DND-41 (cell line): ENCODE measurements at regions not wholly inside any gene's neighbourhood (a gene's known extent, or its start where the extent isn't known, plus 50 kb on each side); places are given as distances from the start of the nearest gene placed in this dataset.

Experiments
- ATAC-seq: fragments of 200-7000 bp; cut with Tn5 transposase; 3 replicates; pipeline ENCODE4 v1.9.1; 2021; ENCODE audit warnings: low read depth; ENCODE audit not compliant: insufficient read depth
- DNase-seq: peaks from one replicate; pipeline ENCODE4 v3.0.0-alpha.2; 2020
- H2AFZ ChIP-seq: 2 replicates; pipeline ENCODE4 v1.6.0; 2012; ENCODE audit warnings: low read depth, low read length
- H3K27ac ChIP-seq: 2 replicates; pipeline ENCODE4 v1.5.1; 2012; ENCODE audit warnings: low read length, inconsistent platforms
- H3K27me3 ChIP-seq: fragments of 200-600 bp; sonication (generic); 2 replicates; pipeline ENCODE4 v1.6.0; 2012; ENCODE audit warnings: low read length, mild to moderate bottlenecking, inconsistent platforms; ENCODE audit not compliant: insufficient read depth, poor library complexity
- H3K36me3 ChIP-seq: 2 replicates; pipeline ENCODE4 v1.5.1; 2012; ENCODE audit warnings: low read length, inconsistent platforms; ENCODE audit not compliant: insufficient read depth
- H3K4me1 ChIP-seq: 2 replicates; pipeline ENCODE4 v1.5.1; 2012; ENCODE audit warnings: mild to moderate bottlenecking, low read length; ENCODE audit not compliant: insufficient read depth
- H3K4me2 ChIP-seq: 2 replicates; pipeline ENCODE4 v1.6.0; 2012; ENCODE audit warnings: mild to moderate bottlenecking, moderate library complexity, low read length, inconsistent platforms; ENCODE audit not compliant: insufficient read depth
- H3K4me3 ChIP-seq, 2 experiments: fragments of 200-600 bp in 1 of 2; shearing (Covaris generic) in 1 of 2; 2 replicates each; pipeline ENCODE4 v1.5.1; 2012 to 2016; ENCODE audit warnings: inconsistent platforms in 2 of 2, low read length in 2 of 2, mild to moderate bottlenecking in 2 of 2, low read depth in 1 of 2, moderate library complexity in 1 of 2
- H3K79me2 ChIP-seq: 2 replicates; pipeline ENCODE4 v1.6.0; 2012; ENCODE audit warnings: low read length, inconsistent platforms; ENCODE audit not compliant: insufficient read depth
- H3K9ac ChIP-seq: 2 replicates; pipeline ENCODE4 v1.6.0; 2012; ENCODE audit warnings: low read depth, mild to moderate bottlenecking, inconsistent platforms, low read length, moderate library complexity
- H3K9me3 ChIP-seq: 2 replicates; pipeline ENCODE4 v1.5.1; 2012; ENCODE audit warnings: low read length, moderate library complexity, mild to moderate bottlenecking, inconsistent platforms; ENCODE audit not compliant: insufficient read depth, severe bottlenecking
- H4K20me1 ChIP-seq: 2 replicates; pipeline ENCODE4 v1.6.0; 2012; ENCODE audit warnings: low read length; ENCODE audit not compliant: insufficient read depth
- EZH2 ChIP-seq: IDR thresholded peaks from 3 replicates; pipeline ENCODE4 v1.6.1; 2012; ENCODE audit warnings: borderline replicate concordance, low read depth, mild to moderate bottlenecking, moderate library complexity, low read length, inconsistent platforms; ENCODE audit not compliant: severe bottlenecking
- TF ChIP-seq, protein P1 (sequence below): IDR thresholded peaks from 2 replicates; pipeline ENCODE4 v1.5.1; 2012; ENCODE audit warnings: borderline replicate concordance, low read length, moderate library complexity, mild to moderate bottlenecking; ENCODE audit not compliant: poor library complexity, severe bottlenecking; ENCODE audit errors: extremely low read depth

DNA sequence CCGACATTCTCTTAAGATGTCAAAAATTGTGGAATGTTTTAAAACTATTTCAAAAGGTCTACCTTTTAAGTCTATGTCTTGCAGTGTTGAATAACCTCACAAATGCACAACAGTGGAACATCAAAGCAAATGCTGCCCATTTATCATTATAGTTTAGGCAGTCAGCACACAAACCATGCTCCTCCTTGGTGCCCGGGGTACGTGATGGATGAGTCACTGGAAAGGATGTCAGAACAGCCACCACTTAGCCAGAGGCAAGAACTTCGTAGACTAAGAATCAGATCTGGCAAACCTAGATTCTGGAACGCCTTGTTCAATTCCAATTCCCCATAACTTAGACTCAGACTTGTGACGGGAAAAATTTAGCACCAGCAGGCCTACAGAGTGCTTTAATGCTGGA lies 343.6 kb downstream of the FGF9 start:
- Histone ChIP-seq H3K36me3 (no peaks in the 10 kb centered on the region), H3K79me2 (no peaks in the 10 kb centered on the region), H2AFZ (no peak overlapping the region), H3K4me1 (no peaks in the 10 kb centered on the region), H3K4me3 (no peak overlapping the region), H3K9me3 (no peaks in the 10 kb centered on the region), H3K27me3 (no peaks in the 10 kb centered on the region), H3K4me2 (no peak overlapping the region), H4K20me1 (no peaks in the 10 kb centered on the region), H3K27ac (no peak overlapping the region), H3K9ac (no peak overlapping the region)
- DNase-seq (no peak), ATAC-seq (no peak)
- TF ChIP-seq EZH2: no peak
- TF ChIP-seq, protein P1, sequence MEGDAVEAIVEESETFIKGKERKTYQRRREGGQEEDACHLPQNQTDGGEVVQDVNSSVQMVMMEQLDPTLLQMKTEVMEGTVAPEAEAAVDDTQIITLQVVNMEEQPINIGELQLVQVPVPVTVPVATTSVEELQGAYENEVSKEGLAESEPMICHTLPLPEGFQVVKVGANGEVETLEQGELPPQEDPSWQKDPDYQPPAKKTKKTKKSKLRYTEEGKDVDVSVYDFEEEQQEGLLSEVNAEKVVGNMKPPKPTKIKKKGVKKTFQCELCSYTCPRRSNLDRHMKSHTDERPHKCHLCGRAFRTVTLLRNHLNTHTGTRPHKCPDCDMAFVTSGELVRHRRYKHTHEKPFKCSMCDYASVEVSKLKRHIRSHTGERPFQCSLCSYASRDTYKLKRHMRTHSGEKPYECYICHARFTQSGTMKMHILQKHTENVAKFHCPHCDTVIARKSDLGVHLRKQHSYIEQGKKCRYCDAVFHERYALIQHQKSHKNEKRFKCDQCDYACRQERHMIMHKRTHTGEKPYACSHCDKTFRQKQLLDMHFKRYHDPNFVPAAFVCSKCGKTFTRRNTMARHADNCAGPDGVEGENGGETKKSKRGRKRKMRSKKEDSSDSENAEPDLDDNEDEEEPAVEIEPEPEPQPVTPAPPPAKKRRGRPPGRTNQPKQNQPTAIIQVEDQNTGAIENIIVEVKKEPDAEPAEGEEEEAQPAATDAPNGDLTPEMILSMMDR: no peak

DNA sequence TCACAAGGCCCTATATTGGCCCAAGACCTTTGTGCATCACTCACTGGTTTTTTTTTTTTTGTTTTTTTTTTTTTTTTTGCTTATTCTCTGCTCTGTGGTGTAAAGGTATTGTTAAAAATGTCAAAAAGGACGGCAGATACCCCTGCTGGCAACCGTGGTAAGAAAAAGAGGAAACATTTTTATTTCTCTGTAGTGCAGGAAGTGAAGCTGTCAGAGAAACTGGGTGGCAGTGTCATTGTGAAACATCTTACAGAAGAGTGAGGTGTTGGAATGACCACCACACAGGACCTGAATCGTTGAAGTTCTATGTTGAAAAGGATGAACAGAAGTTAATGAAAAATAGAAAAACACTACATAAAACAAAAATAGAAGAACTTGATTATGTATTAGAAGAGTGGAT lies 346.4 kb downstream of the FGF9 start:
- no peak for TF ChIP-seq EZH2
- TF ChIP-seq, protein P1: no peak
- Histone ChIP-seq H3K4me3 (no peak overlapping the region), H3K9me3 (no peaks in the 10 kb centered on the region), H3K4me1 (no peaks in the 10 kb centered on the region), H3K27ac (no peak overlapping the region), H3K27me3 (no peaks in the 10 kb centered on the region), H4K20me1 (no peaks in the 10 kb centered on the region), H2AFZ (no peak overlapping the region), H3K4me2 (no peak overlapping the region), H3K9ac (no peak overlapping the region), H3K79me2 (no peaks in the 10 kb centered on the region), H3K36me3 (no peaks in the 10 kb centered on the region)
- DNase-seq (no peak), ATAC-seq (no peak)

DNA sequence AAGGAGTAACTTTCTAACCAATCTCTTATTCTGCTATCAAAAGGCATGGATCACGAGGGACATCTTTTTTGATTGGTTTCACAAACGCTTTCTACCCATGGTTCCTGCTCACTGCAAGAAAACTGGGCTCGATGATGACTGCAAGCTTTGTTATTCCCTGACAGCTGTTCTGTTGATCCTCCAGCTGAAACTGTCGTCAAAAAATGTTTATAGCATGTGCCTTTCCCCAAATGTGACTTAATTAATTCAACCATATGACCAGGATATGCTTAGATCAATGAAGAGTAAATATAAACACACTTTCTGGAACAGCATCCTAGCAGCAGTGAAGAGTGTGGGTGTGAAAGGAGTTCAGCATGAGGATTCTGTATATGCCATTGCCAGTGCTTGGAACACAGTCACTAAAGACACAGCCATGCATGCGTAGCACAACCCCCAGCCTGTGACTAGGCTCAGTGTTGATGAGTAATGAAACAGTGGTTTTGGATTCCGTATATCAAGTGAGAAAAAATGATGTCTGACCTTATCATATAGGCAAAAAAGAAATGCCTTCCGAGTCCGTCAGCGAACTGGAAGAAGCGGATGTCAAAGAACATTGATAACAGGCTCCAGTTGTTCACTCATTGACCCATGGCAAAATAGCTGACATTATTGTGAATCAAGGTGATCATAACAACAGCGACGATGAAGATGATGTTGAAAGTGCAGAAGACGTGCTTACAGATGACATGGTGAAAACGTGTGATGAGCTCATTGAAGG lies 347.4 kb downstream of the FGF9 start:
- H2AFZ ChIP-seq: no peak overlapping the region
- H3K9me3 ChIP-seq: no peaks in the 10 kb centered on the region
- no peaks in the 10 kb centered on the region for H3K4me1 ChIP-seq
- no peak for ATAC-seq
- no peak for DNase-seq
- H3K36me3 ChIP-seq: no peaks in the 10 kb centered on the region
- no peaks in the 10 kb centered on the region for H3K27me3 ChIP-seq
- H3K9ac ChIP-seq: no peak overlapping the region
- H3K4me2 ChIP-seq: no peak overlapping the region
- TF ChIP-seq EZH2: no peak
- TF ChIP-seq, protein P1: no peak
- no peak overlapping the region for H3K27ac ChIP-seq
- no peaks in the 10 kb centered on the region for H3K79me2 ChIP-seq
- no peaks in the 10 kb centered on the region for H4K20me1 ChIP-seq
- no peak overlapping the region for H3K4me3 ChIP-seq
